ENCODE measurements at regions not wholly inside any gene's neighbourhood (a gene's known extent, or its start where the extent isn't known, plus 50 kb on each side); places are given as distances from the start of the nearest gene placed in this dataset.

DNA sequence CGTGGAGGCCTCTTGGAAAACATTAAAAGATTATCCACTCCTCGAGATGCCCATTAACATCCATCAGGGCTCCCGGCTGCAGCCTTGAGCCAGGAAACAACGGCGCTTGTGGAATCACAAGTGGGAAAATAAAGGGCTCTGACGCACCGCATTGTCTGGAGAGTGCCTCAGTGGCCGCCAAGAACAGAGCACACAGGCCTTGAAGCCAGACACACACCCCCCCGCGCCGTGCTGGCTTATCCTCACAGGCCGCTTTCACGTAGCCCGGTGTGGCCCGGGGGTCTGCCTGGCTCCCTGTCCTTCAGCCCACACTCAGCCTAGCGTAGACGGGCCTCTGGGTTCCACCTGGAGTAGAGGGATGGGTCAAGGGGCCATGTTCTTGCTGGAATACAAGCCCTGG is 1020.5 kb downstream of the BRD1 start:
- 88 to 90% methylated on average over 17 of the region's 17 CpGs for WGBS, 2 donors
- Histone ChIP-seq H3K36me3 (no peaks in the 10 kb centered on the region), H3K4me1 (peaks cover 0 to 9% (median 0%) of the 10 kb centered on the region in 4 donors), H3K4me3 (no peak overlapping the region), H3K27ac (no peak overlapping the region), H3K27me3 (peaks cover 0 to 30% (median 5%) of the 10 kb centered on the region in 3 donors), H3K9me3 (no peaks in the 10 kb centered on the region)
- intact Hi-C loops (cut with DNase I), result no loop called here
- no peak for DNase-seq
- TF ChIP-seq POLR2A (IDR thresholded peaks at IDR 0.05), result no peak
- TF ChIP-seq POLR2AphosphoS5 (IDR thresholded peaks at IDR 0.05), result no peak
- no peak for TF ChIP-seq EP300 (IDR thresholded peaks at IDR 0.05)
- TF ChIP-seq, protein P1, sequence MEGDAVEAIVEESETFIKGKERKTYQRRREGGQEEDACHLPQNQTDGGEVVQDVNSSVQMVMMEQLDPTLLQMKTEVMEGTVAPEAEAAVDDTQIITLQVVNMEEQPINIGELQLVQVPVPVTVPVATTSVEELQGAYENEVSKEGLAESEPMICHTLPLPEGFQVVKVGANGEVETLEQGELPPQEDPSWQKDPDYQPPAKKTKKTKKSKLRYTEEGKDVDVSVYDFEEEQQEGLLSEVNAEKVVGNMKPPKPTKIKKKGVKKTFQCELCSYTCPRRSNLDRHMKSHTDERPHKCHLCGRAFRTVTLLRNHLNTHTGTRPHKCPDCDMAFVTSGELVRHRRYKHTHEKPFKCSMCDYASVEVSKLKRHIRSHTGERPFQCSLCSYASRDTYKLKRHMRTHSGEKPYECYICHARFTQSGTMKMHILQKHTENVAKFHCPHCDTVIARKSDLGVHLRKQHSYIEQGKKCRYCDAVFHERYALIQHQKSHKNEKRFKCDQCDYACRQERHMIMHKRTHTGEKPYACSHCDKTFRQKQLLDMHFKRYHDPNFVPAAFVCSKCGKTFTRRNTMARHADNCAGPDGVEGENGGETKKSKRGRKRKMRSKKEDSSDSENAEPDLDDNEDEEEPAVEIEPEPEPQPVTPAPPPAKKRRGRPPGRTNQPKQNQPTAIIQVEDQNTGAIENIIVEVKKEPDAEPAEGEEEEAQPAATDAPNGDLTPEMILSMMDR (IDR thresholded peaks at IDR 0.05), result no peak

DNA sequence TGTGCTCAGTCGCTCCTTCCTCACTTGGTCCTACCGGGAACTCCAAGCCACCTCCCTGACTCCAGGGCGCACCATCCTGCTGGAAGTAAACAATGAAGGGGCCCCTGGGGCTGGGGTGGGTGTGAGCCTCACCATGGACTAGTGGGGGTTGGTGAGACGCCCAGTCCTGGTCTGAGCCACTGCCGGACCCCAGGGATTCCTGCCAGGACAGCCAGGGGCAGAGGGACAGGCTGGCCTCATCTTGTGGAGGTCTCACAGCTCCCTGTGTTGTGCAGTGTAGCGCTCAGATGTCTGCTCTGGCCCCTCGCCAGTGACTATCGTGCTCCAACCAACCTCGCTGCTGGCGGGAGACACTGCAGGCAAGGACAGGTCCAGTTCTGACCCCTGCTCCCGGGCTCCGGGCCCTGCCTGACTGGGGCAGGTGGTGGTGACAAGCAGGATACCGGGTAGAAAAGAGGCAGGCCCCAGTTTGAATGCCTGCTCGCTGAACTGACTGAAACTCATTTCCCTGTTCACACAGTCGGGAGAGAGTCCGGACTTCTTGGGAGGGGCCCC is 1021.4 kb downstream of the BRD1 start:
- Histone ChIP-seq H3K9me3 (no peaks in the 10 kb centered on the region), H3K27ac (no peak overlapping the region), H3K4me3 (no peak overlapping the region), H3K27me3 (peaks cover 0 to 30% (median 5%) of the 10 kb centered on the region in 3 donors), H3K4me1 (peaks cover 0 to 9% (median 0%) of the 10 kb centered on the region in 4 donors), H3K36me3 (no peaks in the 10 kb centered on the region)
- 47 to 70% methylated on average over 16 of the region's 16 CpGs for WGBS, 2 donors
- no peak for DNase-seq
- no peak for TF ChIP-seq POLR2A (IDR thresholded peaks at IDR 0.05)
- no peak for TF ChIP-seq POLR2AphosphoS5 (IDR thresholded peaks at IDR 0.05)
- no peak for TF ChIP-seq EP300 (IDR thresholded peaks at IDR 0.05)
- TF ChIP-seq, protein P1 (IDR thresholded peaks at IDR 0.05), result no peak
- intact Hi-C loops (cut with DNase I), result no loop called here

DNA sequence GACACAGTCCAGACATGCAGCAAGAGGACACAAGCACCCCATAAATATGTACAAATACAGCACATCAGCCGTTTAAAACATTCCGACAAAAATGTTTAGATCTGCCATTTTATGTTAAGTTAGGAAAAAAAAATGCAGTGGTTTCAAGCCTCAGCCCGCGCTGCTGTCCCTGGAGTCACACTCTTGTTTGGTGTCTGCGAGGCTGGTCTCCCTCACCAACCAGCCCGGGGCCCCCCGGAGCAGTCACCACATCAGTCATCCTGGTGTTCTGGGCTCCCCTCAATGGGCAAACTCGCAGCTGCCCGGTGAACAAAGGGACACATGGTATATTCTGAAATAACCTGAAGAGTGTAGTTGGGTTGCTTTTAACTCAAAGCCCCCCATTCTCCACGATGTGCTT is 1022.2 kb downstream of the BRD1 start:
- 83 to 84% methylated on average over 10 of the region's 10 CpGs for WGBS, 2 donors
- Histone ChIP-seq H3K27me3 (peaks cover 0 to 30% (median 5%) of the 10 kb centered on the region in 3 donors), H3K4me1 (peaks cover 0 to 9% (median 0%) of the 10 kb centered on the region in 4 donors), H3K27ac (no peak overlapping the region), H3K4me3 (no peak overlapping the region), H3K36me3 (no peaks in the 10 kb centered on the region), H3K9me3 (no peaks in the 10 kb centered on the region)
- DNase-seq, result no peak
- intact Hi-C loops (cut with DNase I), result no loop called here
- no peak for TF ChIP-seq EP300 (IDR thresholded peaks at IDR 0.05)
- TF ChIP-seq, protein P1 (IDR thresholded peaks at IDR 0.05), result no peak
- no peak for TF ChIP-seq POLR2A (IDR thresholded peaks at IDR 0.05)
- no peak for TF ChIP-seq POLR2AphosphoS5 (IDR thresholded peaks at IDR 0.05)

DNA sequence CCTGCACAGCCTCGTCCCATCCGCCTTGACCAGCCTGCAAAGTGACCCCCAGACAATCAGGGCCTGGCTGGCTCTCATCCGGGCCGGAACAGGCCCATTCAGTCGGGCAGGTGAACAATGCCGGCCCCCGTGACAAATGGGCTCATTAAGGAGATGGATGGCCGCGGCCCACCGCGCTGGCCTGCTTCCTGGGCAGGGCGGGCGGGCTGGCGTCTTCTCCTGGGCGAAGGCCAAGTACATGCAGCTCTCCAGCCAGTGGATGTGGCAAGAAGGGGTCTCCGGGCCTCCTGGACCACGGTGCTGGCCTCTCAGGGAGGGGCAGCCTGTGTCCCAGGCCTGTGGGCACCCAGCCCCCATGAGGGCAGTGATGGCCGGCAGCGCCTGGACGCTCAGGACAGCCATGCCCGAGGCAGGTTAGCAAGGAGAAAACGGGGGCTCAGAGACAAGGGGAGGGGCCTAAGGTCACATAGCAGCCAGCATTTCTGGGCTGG is 1022.8 kb downstream of the BRD1 start:
- Histone ChIP-seq H3K27me3 (peaks cover 0 to 30% (median 5%) of the 10 kb centered on the region in 3 donors), H3K36me3 (no peaks in the 10 kb centered on the region), H3K27ac (no peak overlapping the region), H3K4me3 (no peak overlapping the region), H3K4me1 (peaks cover 0 to 9% (median 0%) of the 10 kb centered on the region in 4 donors), H3K9me3 (no peaks in the 10 kb centered on the region)
- no peak for TF ChIP-seq POLR2A (IDR thresholded peaks at IDR 0.05)
- TF ChIP-seq, protein P1 (IDR thresholded peaks at IDR 0.05), result no peak
- TF ChIP-seq POLR2AphosphoS5 (IDR thresholded peaks at IDR 0.05), result no peak
- intact Hi-C loops (cut with DNase I), result no loop called here
- no peak for DNase-seq
- WGBS, 2 donors, result 65 to 74% methylated on average over 22 of the region's 22 CpGs
